Activated T-cell treated with anti-CD3 and anti-CD28 coated beads for 4 hours (primary cell): ENCODE measurements at regions not wholly inside any gene's neighbourhood (a gene's known extent, or its start where the extent isn't known, plus 50 kb on each side); places are given as distances from the start of the nearest gene placed in this dataset.
A peak's percentile ranks its signal among the peaks of the same experiment; 100 is the strongest.
"Not testable (repeated sequence)": the region's sequence is repeated elsewhere in the genome, so short reads cannot be mapped to it uniquely, and the experiment has no call there.

ENCODE experiments used
- DNase-seq: peaks from one replicate; pipeline ENCODE4 v3.0.0-alpha.2; 2020

DNA sequence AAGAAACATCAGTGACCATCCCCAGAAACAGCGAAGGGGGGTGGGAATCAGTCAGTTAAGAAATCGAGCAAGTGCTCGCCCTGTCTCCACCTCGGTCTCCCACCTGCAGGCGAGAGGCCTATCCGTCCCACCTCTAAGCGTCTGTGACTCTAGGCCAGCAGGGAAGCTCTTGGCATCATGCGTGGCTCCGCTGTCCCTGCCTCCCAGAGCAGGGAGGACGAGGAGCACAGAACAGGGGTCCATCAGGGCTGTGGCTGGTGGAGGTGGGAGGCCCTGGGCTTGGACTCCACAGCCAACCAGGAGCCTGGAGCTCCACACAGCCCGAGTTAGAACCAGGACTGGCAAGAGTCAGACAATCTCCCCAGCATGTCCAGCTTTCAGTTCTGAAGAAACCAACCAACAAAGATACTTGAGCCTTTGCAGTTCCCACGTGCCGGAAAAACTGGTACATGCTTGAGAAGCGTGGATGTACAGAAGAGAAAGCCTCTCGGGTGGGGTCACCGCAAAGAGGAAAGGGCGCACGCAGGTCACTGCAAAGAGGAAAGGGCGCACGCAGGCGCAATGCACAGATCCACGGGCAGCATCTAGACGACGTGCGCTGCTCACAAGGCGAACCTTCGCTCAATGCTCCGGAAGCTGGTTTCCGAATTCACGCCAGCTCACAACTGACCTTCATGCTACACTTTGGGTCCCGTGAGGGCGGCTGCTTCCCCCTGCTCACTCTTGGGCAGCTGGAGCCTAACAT lies 104.5 kb upstream of the ALKAL2 start:
- DNase-seq, result no peak

DNA sequence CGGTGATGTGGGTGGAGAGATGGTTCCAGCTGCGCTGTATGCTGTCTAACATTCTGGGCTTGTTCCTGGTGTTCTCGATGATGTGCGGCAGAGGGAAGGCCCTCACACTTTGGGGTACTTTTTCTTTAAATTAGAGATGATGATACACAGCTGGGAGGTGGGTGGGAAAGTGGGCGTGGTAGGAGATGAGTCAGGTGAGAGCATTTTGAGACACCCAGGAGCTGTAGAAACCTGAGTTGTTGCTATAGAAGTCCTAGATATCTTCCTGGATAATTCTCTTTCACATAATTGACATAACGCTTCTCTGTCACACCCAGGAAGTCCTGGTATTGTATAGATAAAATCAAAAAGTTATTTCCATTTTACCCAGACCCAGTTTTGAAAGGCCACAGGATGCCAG lies 103.8 kb upstream of the ALKAL2 start:
- peak; percentile 10 for DNase-seq

DNA sequence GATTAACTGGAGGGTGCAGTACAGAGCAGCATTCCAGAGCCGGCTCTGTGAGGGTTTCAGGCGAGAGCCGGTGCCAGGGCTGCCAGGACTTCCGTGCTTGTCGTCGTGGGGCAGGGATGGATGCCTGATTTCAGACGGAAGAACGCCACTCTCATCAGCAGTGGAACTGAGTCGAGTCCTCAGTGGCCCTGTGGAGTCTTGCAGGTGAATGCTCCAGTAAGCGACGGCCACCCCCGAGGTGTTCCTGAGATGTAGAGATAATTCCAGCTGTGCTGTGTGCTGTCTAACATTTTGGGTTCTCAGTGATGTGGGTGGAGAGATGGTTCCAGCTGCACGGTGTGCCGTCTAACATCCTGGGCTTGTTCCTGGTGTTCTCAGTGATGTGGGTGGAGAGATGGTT lies 103.1 kb upstream of the ALKAL2 start:
- DNase-seq, result no peak

DNA sequence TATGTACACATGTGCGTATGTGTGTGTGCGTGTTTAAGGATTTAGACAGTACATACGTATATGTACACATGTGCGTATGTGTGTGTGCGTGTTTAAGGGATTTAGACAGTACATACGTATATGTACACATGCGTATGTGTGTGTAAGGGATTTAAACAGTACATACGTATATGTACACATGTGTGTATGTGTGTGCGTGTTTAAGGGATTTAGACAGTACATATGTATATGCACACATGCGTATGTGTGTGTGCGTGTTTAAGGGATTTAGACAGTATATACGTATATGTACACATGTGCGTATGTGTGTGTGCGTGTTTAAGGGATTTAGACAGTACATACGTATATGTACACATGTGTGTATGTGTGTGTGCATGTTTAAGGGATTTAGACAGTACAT lies 102.1 kb upstream of the ALKAL2 start:
- DNase-seq, result not testable (repeated sequence)

DNA sequence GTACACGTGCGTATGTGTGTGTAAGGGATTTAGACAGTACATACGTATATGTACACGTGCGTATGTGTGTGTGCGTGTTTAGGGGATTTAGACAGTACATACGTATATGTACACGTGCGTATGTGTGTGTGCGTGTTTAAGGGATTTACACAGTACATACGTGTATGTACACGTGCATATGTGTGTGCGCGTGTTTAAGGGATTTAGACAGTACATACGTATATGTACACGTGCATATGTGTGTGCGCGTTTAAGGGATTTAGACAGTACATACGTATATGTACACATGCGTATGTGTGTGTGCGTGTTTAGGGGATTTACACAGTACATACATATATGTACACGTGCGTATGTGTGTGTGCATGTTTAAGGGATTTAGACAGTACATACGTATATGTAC lies 100.9 kb upstream of the ALKAL2 start:
- not testable (repeated sequence) for DNase-seq

DNA sequence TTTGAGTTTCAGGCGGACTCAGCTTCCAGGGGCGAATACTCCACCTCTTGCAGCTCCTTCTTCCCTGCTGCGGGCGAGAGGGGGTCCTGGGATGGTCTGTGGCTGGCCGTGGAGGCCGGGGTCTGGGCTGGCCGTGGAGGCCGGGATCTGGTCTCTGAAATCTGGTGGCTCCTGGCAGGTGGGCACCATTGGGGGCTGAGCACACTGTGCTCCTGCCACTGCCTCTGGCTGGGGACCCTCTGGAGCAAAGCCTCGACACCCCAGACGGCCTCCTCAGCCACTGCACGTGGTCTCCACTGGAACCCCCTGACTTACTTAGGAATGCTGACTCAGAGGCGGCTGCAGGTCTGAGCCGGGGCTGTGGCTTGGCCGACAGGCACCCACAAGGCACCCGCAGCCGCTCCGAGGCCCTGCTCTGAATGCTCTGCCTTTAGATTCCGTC lies 100.1 kb upstream of the ALKAL2 start:
- no peak for DNase-seq

DNA sequence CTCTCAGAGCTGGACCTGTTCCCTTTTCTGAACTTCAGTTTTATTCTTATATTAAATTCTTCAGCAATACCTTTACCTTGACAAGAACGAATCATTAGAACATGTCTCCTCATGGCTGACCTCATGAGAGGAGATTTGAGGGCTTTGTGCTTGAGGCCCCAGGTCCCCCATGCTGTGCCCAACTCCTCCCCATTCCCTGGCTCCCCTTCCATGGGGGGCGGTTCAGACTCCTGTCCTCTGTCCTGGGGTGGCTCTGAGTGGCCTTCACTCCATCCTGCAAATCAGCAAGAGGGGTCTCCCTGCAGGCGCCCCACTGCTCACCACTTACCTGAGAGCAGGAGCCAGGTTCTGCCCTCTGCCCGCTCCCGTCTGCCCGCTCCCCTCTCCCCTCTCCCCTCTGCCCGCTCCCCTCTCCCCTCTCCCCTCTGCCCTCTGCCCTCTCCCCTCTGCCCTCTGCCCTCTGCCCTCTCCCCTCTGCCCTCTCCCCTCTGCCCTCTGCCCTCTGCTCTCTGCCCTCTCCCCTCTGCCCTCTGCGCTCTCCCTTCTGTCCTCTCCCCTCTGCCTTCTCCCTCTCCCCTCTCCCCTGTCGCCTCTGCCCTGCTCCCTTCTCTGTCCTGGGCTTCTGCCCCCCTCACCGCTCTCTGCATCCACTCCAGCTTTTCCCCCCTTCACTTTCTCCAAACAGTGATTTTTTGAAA lies 98.7 kb upstream of the ALKAL2 start:
- no peak for DNase-seq

DNA sequence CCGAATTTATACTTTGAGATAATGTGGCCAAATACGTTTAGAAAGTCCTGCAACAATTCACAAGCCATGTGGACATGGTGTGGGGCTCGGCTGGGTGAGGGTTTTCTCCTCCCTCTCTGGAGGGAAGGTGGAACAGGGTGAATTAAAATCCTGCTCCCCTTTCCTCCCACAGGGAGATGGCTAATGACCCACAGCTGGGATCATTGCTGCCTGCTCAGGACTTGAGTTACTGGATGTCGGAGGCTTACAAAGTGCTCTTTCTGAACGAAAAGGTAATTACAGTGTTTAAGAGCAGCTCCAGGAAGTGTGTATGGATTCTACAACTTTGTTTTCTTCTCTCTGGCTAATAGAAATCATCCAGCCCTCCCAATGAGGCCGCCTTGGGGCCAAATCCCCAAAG lies 97.9 kb upstream of the ALKAL2 start:
- no peak for DNase-seq

DNA sequence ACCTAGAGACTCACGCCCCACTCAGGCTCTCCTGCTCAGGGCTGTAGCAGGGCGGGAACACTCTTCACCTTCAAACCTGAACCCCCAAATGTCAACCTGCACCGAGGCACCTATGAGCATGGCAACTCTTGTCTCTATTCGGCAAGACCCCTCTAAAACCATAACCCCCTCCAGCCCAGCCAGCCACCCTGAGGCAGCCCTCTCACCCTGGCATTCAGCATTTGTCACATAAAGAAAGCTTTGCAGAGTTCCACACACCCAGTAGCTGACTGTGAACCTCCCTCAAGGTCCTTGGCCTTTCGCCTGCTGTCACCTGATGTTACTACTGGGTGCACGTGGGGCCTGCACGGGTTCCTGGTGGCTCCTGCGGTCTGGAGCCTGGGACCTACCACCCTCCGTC lies 97.2 kb upstream of the ALKAL2 start:
- DNase-seq, result no peak

DNA sequence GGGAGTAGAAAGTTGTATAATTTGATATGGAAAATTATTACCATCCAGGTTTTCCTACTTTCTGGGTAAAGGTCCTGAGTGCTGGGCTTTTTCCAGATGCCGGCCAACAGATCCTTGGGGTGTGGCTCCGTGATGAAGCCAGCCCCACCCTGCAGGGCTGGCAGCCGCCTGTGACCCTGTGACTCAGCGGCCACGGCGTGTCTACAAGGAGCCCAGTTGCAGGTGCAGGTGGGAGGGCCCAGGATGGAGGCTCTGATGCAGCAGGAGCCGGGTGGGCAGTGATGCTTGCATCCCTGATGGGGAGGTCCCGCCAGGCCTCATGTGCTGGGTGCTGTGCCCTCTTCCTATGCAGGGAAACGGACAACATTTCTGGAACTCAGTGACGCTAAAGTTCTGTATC lies 96.0 kb upstream of the ALKAL2 start:
- no peak for DNase-seq

DNA sequence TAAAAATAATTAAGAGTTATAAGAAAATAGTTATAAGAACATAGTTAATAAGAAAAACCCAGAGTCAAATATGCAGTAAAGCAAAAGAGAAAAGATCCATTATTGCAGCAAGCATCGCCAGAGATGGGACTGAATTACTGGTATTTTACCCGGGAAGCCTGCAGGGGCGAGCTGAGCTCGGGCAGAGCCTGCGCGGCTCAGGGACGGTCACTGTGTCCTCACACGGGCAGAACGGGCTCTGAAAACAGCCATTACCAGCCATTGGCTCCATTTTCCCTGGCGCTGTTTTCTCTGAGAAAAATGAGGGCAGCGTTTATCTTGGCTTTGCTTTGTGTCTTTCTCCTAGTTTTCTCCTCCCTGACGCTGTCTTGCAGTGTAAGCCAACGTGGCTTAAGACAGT lies 95.3 kb upstream of the ALKAL2 start:
- no peak for DNase-seq

DNA sequence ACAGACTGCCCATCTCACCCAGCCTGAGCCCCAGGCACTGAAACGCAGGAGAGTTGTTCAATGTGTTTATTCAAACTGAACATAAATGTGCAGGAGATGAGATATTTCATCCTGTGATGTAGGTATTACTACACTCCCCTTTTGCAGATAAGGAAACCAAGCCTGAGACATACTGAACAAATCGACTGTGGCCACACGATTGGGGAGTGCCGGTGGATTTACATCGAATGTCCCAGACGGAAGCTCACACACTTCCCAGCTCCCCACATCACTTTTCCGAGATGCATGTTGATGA lies 94.8 kb upstream of the ALKAL2 start:
- DNase-seq, result no peak

DNA sequence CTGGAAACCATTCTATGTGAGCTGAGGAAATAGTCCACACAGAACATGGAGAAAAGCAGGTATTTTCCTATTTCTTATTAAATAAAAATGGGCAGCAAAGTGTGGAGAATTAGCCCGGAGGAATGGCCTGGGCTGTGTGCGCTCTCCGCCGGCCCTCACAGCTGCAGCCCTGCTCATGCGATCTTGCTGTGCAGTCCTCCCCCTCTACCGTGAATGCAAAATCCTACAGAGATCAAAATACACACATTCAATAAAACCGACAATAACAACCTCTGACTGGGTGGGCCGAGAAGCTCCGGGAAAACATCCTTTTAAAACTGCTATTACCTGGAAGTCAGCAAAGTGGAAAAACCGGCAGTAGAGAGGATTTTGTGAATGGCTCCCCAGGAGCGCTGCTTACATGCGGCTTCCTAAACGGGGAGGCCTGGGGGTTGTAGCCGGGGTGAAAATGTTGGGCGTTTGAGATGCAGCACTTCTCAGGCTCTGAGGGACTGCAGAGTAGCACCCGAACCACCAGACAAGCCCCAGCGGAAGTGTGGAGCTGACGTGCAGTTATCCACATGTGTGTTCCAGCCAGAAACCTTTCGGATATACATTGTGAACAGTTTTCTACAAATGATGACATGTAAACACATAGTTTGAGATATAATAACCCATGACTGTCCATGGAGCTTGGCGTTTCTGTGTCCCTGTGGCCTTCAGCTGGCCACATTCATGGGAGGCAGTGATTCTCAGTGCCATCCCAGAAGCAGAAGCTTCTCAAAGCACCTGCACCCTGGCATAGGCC lies 94.2 kb upstream of the ALKAL2 start:
- no peak for DNase-seq

DNA sequence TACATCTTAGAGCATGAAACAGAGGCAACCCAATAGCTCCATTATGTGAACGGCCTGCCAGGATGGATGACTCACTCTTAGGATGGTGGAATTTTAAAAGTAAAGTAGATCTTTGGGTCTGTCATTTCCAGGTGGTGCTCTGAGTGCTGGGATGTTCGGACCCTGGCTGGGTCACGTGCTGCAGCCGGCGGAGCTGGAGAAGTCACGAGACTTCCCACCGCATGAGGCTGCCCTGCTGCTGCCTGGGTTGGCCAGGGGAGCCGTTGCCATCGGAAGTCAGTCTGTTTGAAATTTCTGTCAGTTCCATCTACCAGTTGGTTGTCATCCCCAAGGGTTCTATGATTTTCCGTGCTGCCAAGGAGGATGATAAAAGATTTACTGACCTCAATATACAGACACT lies 93.3 kb upstream of the ALKAL2 start:
- DNase-seq, result no peak

DNA sequence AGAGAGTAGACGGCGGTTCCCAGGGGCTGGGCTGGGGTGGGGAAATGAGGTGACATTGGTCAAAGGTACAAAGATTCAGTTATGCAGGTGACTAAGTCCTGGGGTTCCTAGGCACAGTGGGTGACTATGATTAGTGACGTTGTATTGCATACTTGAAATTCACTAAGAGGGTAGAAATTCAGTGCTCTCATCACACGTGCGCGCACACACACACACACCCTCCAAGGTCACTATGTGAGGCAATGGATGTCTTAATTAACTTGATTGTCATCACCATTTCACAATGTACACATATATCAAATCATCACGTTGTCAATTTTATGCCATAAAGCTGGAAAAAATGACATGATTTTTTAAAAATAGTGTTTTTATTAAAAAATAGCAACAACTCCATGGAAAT lies 92.9 kb upstream of the ALKAL2 start:
- no peak for DNase-seq

DNA sequence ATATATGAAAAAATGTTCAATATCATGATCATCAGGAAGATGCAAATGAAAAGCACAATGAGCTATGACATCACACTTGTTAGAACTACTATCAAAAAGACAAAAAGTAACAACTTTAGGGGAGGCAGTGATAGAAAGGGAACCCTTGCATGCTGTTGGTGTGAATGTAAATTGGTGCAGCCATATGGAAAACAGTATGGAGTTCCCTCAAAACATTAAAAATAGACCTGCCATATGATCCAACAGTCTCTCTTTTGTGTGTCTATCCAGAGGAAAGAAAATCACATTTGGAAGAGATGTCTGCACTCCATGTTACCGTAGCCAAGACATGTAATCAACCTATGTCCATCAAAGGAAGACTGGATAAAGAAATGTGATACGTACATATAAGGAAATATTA lies 92.3 kb upstream of the ALKAL2 start:
- DNase-seq, result no peak

DNA sequence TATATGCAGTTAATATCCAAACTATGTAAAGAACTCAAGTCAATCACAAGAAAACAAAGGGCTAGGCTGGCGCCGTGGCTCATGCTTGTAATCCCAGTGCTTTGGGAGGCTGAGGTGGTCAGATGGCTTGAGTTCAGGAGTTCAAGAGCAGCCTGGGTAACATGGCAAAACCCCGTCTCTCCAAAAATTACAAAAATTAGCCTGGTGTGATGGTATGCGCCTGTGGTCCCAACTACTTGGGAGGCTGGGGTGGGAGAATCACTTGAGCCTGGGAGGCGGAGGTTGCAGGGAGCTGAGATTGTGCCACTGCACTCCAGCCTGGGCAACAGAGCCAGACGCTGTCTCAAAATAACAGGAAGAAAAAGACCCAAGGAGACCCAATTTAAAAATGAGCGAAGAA lies 91.9 kb upstream of the ALKAL2 start:
- no peak for DNase-seq

DNA sequence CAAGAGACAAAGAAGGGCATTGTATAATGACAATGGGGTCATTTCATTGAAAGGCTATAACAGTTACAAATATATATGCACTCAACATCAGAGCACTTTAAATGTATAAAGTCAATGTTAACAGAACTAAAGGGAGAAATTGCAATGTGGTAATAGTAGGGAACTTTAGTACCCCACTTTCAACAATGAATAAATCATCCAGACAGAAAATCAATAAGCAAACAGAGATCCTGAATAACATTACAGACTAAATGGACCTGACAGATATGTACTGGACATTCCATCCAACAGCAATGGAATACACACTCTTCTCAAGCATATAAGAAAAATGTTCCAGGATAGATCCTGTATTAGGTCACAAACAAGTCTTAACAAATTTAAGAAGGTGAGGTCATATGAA lies 90.5 kb upstream of the ALKAL2 start:
- DNase-seq, result no peak

DNA sequence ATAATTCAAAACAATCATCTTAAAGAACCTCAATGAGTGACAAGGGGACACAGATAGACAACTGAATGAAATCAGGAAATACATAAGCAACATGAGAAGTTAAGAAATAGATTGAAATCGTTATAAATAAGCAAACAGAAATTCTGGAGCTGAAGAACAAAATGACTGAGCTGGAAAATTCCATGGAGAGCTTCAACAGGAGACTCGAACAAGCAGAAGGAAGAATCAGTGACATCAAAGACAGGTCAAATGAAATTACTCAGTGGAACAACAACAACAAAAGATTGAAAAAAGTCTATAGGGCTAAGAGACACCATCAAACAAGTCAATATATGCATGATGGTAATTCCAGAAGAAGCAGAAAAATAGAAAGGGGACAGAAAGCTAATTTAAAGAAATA lies 89.5 kb upstream of the ALKAL2 start:
- DNase-seq, result no peak

DNA sequence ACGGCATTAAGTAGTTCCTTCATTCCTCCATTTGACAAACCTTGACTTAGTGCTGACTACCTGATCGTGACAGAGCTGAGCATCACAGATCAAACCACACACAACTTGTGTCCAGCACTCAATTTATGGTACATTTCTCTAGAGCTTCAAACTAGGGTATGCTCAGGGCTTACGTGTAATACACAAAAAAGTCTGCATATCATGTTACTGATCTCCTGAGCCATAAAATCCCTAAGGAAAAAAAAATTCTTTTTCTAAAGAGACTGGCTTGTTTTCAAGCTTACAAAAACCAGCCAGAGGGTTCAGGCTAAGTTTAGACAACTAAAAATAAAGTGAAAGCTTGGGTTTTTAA lies 88.0 kb upstream of the ALKAL2 start:
- DNase-seq, result no peak

DNA sequence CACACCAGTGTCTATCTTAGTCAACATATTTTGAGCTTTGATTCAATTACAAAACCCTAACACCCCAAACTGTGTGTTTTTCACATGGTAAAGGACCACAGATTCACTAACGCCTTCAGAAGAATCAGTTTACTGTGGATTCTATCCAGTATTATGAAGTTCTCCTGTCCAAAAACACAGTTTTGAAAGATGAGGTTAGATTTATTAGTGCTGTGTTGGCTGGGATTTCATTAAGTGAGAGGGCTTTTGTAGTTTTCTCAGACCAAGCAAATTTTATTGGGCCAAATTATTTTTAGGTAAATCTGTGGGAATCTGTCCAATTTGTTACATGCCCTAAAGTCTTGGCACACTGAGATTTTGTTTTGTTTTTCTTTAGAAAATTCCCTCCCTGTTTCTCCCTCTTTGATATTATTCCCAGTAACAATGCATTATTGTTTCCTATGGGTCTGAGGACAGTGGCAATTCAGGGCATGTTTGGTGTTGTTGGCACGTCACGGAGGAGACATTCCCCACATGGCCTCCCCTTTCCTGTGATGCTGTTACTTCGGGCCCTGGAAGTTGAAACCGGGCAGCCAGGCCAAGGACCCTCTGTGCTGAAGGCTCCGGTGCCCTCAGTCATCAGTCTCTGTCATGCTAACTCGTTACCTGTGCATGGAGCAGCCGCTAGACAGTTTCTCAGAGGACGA lies 87.5 kb upstream of the ALKAL2 start:
- DNase-seq, result no peak

DNA sequence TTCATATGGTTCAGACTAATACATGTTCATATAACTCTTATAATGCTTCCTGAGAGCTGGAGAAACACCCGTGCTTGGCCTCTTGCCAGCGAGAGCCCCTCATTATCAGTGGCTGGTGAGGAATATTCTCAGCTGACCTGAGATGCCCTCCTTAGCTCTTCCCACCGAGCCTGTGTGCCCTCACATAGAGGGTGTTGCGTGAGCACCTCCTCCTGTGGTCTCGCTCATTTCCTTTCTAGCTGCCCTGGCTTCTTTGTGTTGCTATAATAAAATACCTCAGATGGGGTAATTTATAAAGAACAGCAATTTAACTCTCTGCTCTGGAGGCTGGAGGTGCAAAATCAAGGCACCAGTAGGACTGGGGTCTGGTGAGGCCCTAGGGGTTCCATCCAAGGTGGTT lies 80.5 kb upstream of the ALKAL2 start:
- no peak for DNase-seq

DNA sequence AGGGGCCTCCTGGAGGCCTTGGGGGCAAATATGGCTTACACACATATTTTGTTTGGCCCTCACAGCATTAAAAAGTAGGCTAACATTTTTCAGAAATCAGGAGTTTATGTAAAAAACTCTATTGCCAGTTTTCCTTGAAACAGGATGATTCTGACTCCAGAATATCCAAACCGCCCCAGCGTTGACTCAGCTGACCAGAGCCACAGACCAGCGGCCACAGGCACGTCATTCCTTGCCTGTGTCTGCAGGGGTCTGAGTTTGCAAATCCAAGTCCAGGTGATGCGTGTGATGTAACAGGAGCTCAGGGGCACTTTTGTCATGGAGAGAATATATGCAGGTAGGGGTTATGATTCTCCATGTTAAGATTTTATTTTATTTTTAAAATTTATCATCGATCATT lies 79.4 kb upstream of the ALKAL2 start:
- DNase-seq, result no peak

DNA sequence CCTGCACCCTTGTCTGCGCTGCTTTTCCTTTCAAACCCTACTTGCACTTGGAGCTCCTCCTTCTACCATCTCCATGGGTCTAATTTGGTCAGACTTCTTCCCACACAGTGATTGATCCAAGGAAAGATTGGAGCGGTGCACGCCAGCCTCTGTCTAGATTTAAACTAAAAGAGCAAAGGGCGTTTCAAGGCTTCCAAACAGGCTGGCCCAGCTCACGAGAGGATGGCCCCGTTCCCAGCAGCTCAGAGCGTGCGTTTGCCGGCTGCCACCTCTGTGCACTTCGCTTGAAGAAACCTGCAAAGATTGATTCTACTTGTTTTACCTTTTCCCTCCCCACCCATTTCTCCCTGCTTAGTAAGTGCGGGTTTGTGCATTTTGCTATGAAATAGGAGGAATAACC lies 78.8 kb upstream of the ALKAL2 start:
- no peak for DNase-seq
